HG03354 (cell line): ENCODE measurements at regions not wholly inside any gene's neighbourhood (a gene's known extent, or its start where the extent isn't known, plus 50 kb on each side); places are given as distances from the start of the nearest gene placed in this dataset.
"Not testable (repeated sequence)": the region's sequence is repeated elsewhere in the genome, so short reads cannot be mapped to it uniquely, and the experiment has no call there.

Source experiments
- ATAC-seq: cut with Tn5 transposase; IDR thresholded peaks from one replicate; pipeline ENCODE4 v1.9.1; 2021; ENCODE audit warnings: mild to moderate bottlenecking; ENCODE audit not compliant: unreplicated experiment, poor library complexity, severe bottlenecking

GRCh38 chr15:21357056-21357455 lies 83.2 kb downstream of the POTEB3 start:
- ATAC-seq, result not testable (repeated sequence)

- ATAC-seq, result not testable (repeated sequence)
Measured at GRCh38 chr15:21355944-21356343, 84.4 kb downstream of the POTEB3 start.

- ATAC-seq, result not testable (repeated sequence)
Measured at GRCh38 chr15:21354597-21354996, 85.7 kb downstream of the POTEB3 start.

- ATAC-seq, result not testable (repeated sequence)
Measured at GRCh38 chr15:21352670-21353318, 87.5 kb downstream of the POTEB3 start.

- ATAC-seq, result not testable (repeated sequence)
Measured at GRCh38 chr15:21344960-21345359, 95.3 kb downstream of the POTEB3 start.

GRCh38 chr15:21344500-21344899 lies 95.8 kb downstream of the POTEB3 start:
- ATAC-seq, result not testable (repeated sequence)

GRCh38 chr15:21337028-21337427 lies 103.3 kb downstream of the POTEB3 start:
- not testable (repeated sequence) for ATAC-seq

- ATAC-seq, result not testable (repeated sequence)
Measured at GRCh38 chr15:21324720-21325460, 115.4 kb downstream of the POTEB3 start.

- not testable (repeated sequence) for ATAC-seq
Measured at GRCh38 chr15:21284353-21284752, 155.9 kb downstream of the POTEB3 start.

- peak; percentile 95 for ATAC-seq
Measured at GRCh38 chr15:21283210-21283609, 157.1 kb downstream of the POTEB3 start.

GRCh38 chr15:21280272-21280671 lies 160.0 kb downstream of the POTEB3 start:
- ATAC-seq, result not testable (repeated sequence)

GRCh38 chr15:21272176-21272982 lies 167.9 kb downstream of the POTEB3 start:
- peak; percentile 57 for ATAC-seq

GRCh38 chr15:21271566-21271965 lies 168.7 kb downstream of the POTEB3 start:
- ATAC-seq, result no peak

GRCh38 chr15:21270474-21270873 lies 169.8 kb downstream of the POTEB3 start:
- ATAC-seq, result no peak

- ATAC-seq, result not testable (repeated sequence)
Measured at GRCh38 chr15:21269673-21270072, 170.6 kb downstream of the POTEB3 start.

GRCh38 chr15:21269121-21269520 lies 171.2 kb downstream of the POTEB3 start:
- ATAC-seq, result no peak

GRCh38 chr15:21268436-21268940 lies 171.8 kb downstream of the POTEB3 start:
- ATAC-seq, result no peak

- no peak for ATAC-seq
Measured at GRCh38 chr15:21267671-21268395, 172.5 kb downstream of the POTEB3 start.

- no peak for ATAC-seq
Measured at GRCh38 chr15:21267226-21267625, 173.1 kb downstream of the POTEB3 start.
